Endothelial cell of umbilical vein (primary cell): ENCODE measurements at regions not wholly inside any gene's neighbourhood (a gene's known extent, or its start where the extent isn't known, plus 50 kb on each side); places are given as distances from the start of the nearest gene placed in this dataset.

Experiments
- BruUV-seq: library from RNA; stranded (reverse); fragments of 400-500 nt; replicated peaks from 2 replicates; lab custom pipeline; 2021; lab: Mats Ljungman, UMichigan
- CTCF ChIA-PET: fragments of 300-600, 350-600 bp; sonication (Branson Sonifier 250); formaldehyde crosslinking; loops from one replicate; lab custom pipeline; 2021; ENCODE audit warnings: antibody characterized with exemption, inconsistent platforms; lab: Charles Lee
- POLR2A ChIA-PET: fragments of 300-600, 350-600 bp; sonication (Branson Sonifier 250); formaldehyde crosslinking; loops from one replicate; lab custom pipeline; 2021; ENCODE audit warnings: antibody characterized with exemption, inconsistent platforms; lab: Charles Lee
- DNase-seq: peaks from one replicate; pipeline ENCODE4 v3.0.0-alpha.2; 2011; ENCODE audit warnings: low read depth, low spot score
- FAIRE-seq: peaks from 2 replicates; lab custom pipeline; 2011; peaks lifted over from hg19 to GRCh38; lab: Jason Lieb, UNC
- H2AFZ ChIP-seq: 2 replicates; pipeline ENCODE4 v1.6.0; 2012; ENCODE audit warnings: low read depth, low read length, control low read depth, inconsistent platforms
- H3K27ac ChIP-seq: 2 replicates; pipeline ENCODE4 v1.5.1; 2011; ENCODE audit warnings: low read depth, mild to moderate bottlenecking, control low read depth, low read length, moderate library complexity; ENCODE audit not compliant: insufficient read depth
- H3K27me3 ChIP-seq, 2 experiments: 2 replicates each; pipeline versions ENCODE4 v1.6.0 to v1.6.1; 2011; ENCODE audit warnings: low read length in 2 of 2, mixed read lengths in 1 of 2; ENCODE audit not compliant: control insufficient read depth in 2 of 2, insufficient read depth in 2 of 2
- H3K36me3 ChIP-seq, 2 experiments: 2 replicates in 1 of 2; 3 replicates in 1 of 2; pipeline ENCODE4 v1.5.1; 2011; ENCODE audit warnings: low read length in 2 of 2, mild to moderate bottlenecking in 1 of 2, moderate library complexity in 1 of 2; ENCODE audit not compliant: control insufficient read depth in 2 of 2, insufficient read depth in 2 of 2; ENCODE audit errors: extremely low read depth in 1 of 2
- H3K4me1 ChIP-seq: 3 replicates; pipeline ENCODE4 v1.5.1; 2011; ENCODE audit warnings: mild to moderate bottlenecking, low read length; ENCODE audit not compliant: control insufficient read depth, insufficient read depth; ENCODE audit errors: extremely low read depth
- H3K4me2 ChIP-seq: 2 replicates; pipeline ENCODE4 v1.6.1; 2011; ENCODE audit warnings: low read length, control low read depth, mixed read lengths; ENCODE audit not compliant: insufficient read depth
- H3K4me3 ChIP-seq, 3 experiments: fragments of 200-600 bp in 1 of 3; sonication (generic), shearing (Covaris generic) in 1 of 3; replicated peaks in 1 of 3; 2 replicates each; pipeline ENCODE4 v1.5.1; 2011 to 2016; ENCODE audit warnings: control low read depth in 3 of 3, low read length in 3 of 3, mild to moderate bottlenecking in 2 of 3, inconsistent platforms in 1 of 3, low read depth in 1 of 3, moderate library complexity in 1 of 3; ENCODE audit not compliant: insufficient read depth in 1 of 3
- H3K79me2 ChIP-seq: 2 replicates; pipeline ENCODE4 v1.6.0; 2012; ENCODE audit warnings: low read length, inconsistent platforms; ENCODE audit not compliant: control insufficient read depth, insufficient read depth
- H3K9ac ChIP-seq: replicated peaks from 2 replicates; pipeline ENCODE3; 2011; ENCODE audit warnings: low read length, control low read depth; ENCODE audit not compliant: insufficient read depth; ENCODE audit errors: extremely low read depth
- H3K9me1 ChIP-seq: replicated peaks from 3 replicates; pipeline ENCODE4 v1.6.0; 2011; ENCODE audit warnings: mild to moderate bottlenecking, low read length; ENCODE audit not compliant: control insufficient read depth, insufficient read depth; ENCODE audit errors: extremely low read depth
- H3K9me3 ChIP-seq: replicated peaks from 2 replicates; pipeline ENCODE4 v1.5.1; 2012; ENCODE audit warnings: low read length, inconsistent platforms; ENCODE audit not compliant: control insufficient read depth, insufficient read depth
- H4K20me1 ChIP-seq: replicated peaks from 2 replicates; pipeline ENCODE3; 2011; ENCODE audit warnings: mild to moderate bottlenecking, low read length; ENCODE audit not compliant: control insufficient read depth, insufficient read depth; ENCODE audit errors: extremely low read depth
- EZH2 ChIP-seq: IDR thresholded peaks from 2 replicates; pipeline ENCODE4 v1.6.1; 2012; ENCODE audit warnings: borderline replicate concordance, low read depth, mild to moderate bottlenecking, moderate library complexity, low read length, inconsistent platforms; ENCODE audit not compliant: severe bottlenecking
- FOS ChIP-seq: IDR thresholded peaks from 2 replicates; pipeline ENCODE4 v1.6.1; 2011; ENCODE audit warnings: mild to moderate bottlenecking, low read length, moderate library complexity, borderline replicate concordance; ENCODE audit not compliant: insufficient read depth
- GATA2 ChIP-seq: IDR thresholded peaks from 2 replicates; pipeline ENCODE4 v1.7.0; 2011; ENCODE audit warnings: low read depth, mild to moderate bottlenecking, moderate library complexity, mixed read lengths, low read length; ENCODE audit not compliant: insufficient read length, insufficient read depth
- JUN ChIP-seq: IDR thresholded peaks from 2 replicates; pipeline ENCODE4 v1.6.1; 2011; ENCODE audit warnings: borderline replicate concordance, low read depth; ENCODE audit not compliant: insufficient read length, insufficient read depth
- MYC ChIP-seq: IDR thresholded peaks from one replicate; pipeline ENCODE4 v1.6.1; 2011; ENCODE audit warnings: mild to moderate bottlenecking, low read depth, low read length
- POLR2A ChIP-seq: IDR thresholded peaks from 2 replicates; pipeline ENCODE4 v1.6.1; 2012; ENCODE audit warnings: low read depth, mild to moderate bottlenecking, control low read depth, low read length
- POLR2AphosphoS5 ChIP-seq: IDR thresholded peaks from 2 replicates; pipeline ENCODE4 v1.6.1; 2012; ENCODE audit warnings: low read depth, mild to moderate bottlenecking, control low read depth, low read length, moderate library complexity; ENCODE audit not compliant: insufficient read depth
- dilution Hi-C: fragments of 300-500 bp; cut with MboI; formaldehyde crosslinking; loops from one replicate; pipeline ENCODE4 v1.15.0; 2019; ENCODE audit warnings: low sequenced_read_pairs; ENCODE audit not compliant: extremely low pct_ligation_motif_present
- intact Hi-C: fragments of 100-400 bp; cut with micrococcal nuclease; formaldehyde crosslinking; loops from one replicate; pipeline ENCODE4 v1.10.0; 2022
- TF ChIP-seq, protein P1 (sequence below): IDR thresholded peaks from 2 replicates; pipeline ENCODE4 v1.6.1; 2011; ENCODE audit not compliant: insufficient read depth, insufficient read length
- TF ChIP-seq, protein P2 (sequence below), 2 donors: IDR thresholded peaks; 1 replicate in 1 of 2; 2 replicates in 1 of 2; pipeline ENCODE4 v1.5.1; 2011; ENCODE audit warnings: low read length in 2 of 2, mild to moderate bottlenecking in 2 of 2, moderate library complexity in 2 of 2, control low read depth in 1 of 2, inconsistent platforms in 1 of 2, low read depth in 1 of 2; ENCODE audit not compliant: insufficient read depth in 1 of 2; ENCODE audit errors: extremely low read depth in 1 of 2

DNA sequence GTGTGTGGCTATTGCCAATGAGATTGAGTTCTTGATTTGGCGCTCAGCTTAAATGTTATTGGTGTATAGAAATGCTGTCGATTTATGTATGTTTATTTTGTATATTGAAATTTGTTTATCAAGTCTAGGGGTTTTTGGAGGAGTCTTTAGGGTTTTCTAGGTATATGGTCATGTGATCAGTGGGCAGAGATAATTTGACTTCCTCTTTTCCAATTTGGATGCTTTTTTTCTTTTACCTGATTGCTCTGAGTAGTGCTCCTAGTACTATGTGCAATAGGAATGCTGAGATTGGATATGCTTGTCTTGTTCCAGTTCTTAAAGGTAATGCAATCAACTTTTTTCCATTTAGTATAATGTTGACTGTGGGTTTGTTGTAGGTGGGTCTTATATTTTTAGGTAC, 99.8 kb upstream of the PMCH start:
- H4K20me1 ChIP-seq: no peaks in the 10 kb centered on the region
- no peak for FAIRE-seq
- no peak overlapping the region for H3K4me2 ChIP-seq
- H3K9me3 ChIP-seq: no peaks in the 10 kb centered on the region
- H3K36me3 ChIP-seq: no peaks in the 10 kb centered on the region
- no peak overlapping the region for H2AFZ ChIP-seq
- H3K9ac ChIP-seq: no peak overlapping the region
- DNase-seq: no peak
- no peaks in the 10 kb centered on the region for H3K4me1 ChIP-seq
- H3K4me3 ChIP-seq: no peak overlapping the region
- H3K27ac ChIP-seq: no peak overlapping the region
- CTCF ChIA-PET: no interaction called here
- no peak for TF ChIP-seq MYC
- TF ChIP-seq POLR2A: no peak
- TF ChIP-seq, protein P1, sequence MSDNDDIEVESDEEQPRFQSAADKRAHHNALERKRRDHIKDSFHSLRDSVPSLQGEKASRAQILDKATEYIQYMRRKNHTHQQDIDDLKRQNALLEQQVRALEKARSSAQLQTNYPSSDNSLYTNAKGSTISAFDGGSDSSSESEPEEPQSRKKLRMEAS: no peak
- TF ChIP-seq, protein P2, sequence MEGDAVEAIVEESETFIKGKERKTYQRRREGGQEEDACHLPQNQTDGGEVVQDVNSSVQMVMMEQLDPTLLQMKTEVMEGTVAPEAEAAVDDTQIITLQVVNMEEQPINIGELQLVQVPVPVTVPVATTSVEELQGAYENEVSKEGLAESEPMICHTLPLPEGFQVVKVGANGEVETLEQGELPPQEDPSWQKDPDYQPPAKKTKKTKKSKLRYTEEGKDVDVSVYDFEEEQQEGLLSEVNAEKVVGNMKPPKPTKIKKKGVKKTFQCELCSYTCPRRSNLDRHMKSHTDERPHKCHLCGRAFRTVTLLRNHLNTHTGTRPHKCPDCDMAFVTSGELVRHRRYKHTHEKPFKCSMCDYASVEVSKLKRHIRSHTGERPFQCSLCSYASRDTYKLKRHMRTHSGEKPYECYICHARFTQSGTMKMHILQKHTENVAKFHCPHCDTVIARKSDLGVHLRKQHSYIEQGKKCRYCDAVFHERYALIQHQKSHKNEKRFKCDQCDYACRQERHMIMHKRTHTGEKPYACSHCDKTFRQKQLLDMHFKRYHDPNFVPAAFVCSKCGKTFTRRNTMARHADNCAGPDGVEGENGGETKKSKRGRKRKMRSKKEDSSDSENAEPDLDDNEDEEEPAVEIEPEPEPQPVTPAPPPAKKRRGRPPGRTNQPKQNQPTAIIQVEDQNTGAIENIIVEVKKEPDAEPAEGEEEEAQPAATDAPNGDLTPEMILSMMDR (IDR thresholded peaks at IDR 0.05; ENCODE audit: extremely low read depth in 1 of 2, insufficient read depth in 1 of 2, low read depth in 1 of 2, low read length in 2 of 2): no peak
- TF ChIP-seq JUN: no peak
- TF ChIP-seq EZH2: no peak
- TF ChIP-seq FOS: no peak
- no peak for TF ChIP-seq POLR2AphosphoS5
- TF ChIP-seq GATA2: no peak
- intact Hi-C loops: no loop called here
- no peaks in the 10 kb centered on the region for H3K9me1 ChIP-seq
- POLR2A ChIA-PET: no interaction called here
- BruUV-seq: no TSS peak
- dilution Hi-C loops: no loop called here
- no peaks in the 10 kb centered on the region for H3K27me3 ChIP-seq
- H3K79me2 ChIP-seq: no peaks in the 10 kb centered on the region
